OCI-LY1 (cell line): ENCODE measurements at regions not wholly inside any gene's neighbourhood (a gene's known extent, or its start where the extent isn't known, plus 50 kb on each side); places are given as distances from the start of the nearest gene placed in this dataset.

Experiments
- H2AFZ ChIP-seq: fragments of 200-600 bp; sonication (generic), shearing (Covaris generic); 2 replicates; pipeline ENCODE4 v1.6.0; 2014; ENCODE audit warnings: antibody characterized with exemption, mild to moderate bottlenecking, low read length
- H3F3A ChIP-seq: fragments of 200-600 bp; sonication (generic), shearing (Covaris generic); 2 replicates; pipeline ENCODE4 v1.6.0; 2014; ENCODE audit warnings: mild to moderate bottlenecking, antibody characterized with exemption, low read length, moderate library complexity; ENCODE audit not compliant: insufficient read depth
- H3K27ac ChIP-seq: fragments of 200-600 bp; sonication (generic); 2 replicates; pipeline ENCODE4 v1.5.1; 2014; ENCODE audit warnings: low read length, mixed run types, mild to moderate bottlenecking, low read depth; ENCODE audit not compliant: poor library complexity, severe bottlenecking
- H3K27me3 ChIP-seq: fragments of 200-600 bp; sonication (generic); 2 replicates; pipeline ENCODE4 v1.6.0; 2014; ENCODE audit warnings: antibody characterized with exemption, mild to moderate bottlenecking, low read length, moderate library complexity; ENCODE audit not compliant: insufficient read depth
- H3K36me3 ChIP-seq: fragments of 200-600 bp; sonication (generic); 2 replicates; pipeline ENCODE4 v1.6.1; 2014; ENCODE audit warnings: mild to moderate bottlenecking, antibody characterized with exemption, low read length, moderate library complexity, mixed read lengths; ENCODE audit not compliant: insufficient read depth
- H3K4me1 ChIP-seq: fragments of 200-600 bp; sonication (generic); 2 replicates; pipeline ENCODE4 v1.5.1; 2014; ENCODE audit warnings: mild to moderate bottlenecking, low read length, moderate library complexity; ENCODE audit not compliant: insufficient read depth, severe bottlenecking
- H3K4me2 ChIP-seq: fragments of 200-600 bp; sonication (generic), shearing (Covaris generic); 2 replicates; pipeline ENCODE4 v1.6.1; 2014; ENCODE audit warnings: low read length
- H3K4me3 ChIP-seq: fragments of 200-600 bp; sonication (generic); 2 replicates; pipeline ENCODE4 v1.5.1; 2014; ENCODE audit warnings: low read length, low read depth, mild to moderate bottlenecking, mixed read lengths; ENCODE audit not compliant: poor library complexity, severe bottlenecking
- H3K79me2 ChIP-seq: fragments of 200-600 bp; shearing (Covaris generic); 2 replicates; pipeline ENCODE4 v1.6.1; 2016; ENCODE audit warnings: mixed run types, low read length, mixed read lengths; ENCODE audit not compliant: insufficient read depth
- H3K9ac ChIP-seq: fragments of 200-600 bp; sonication (generic), shearing (Covaris generic); 2 replicates; pipeline ENCODE4 v1.6.1; 2014; ENCODE audit warnings: mild to moderate bottlenecking, low read length, mixed read lengths
- H3K9me2 ChIP-seq: fragments of 200-600 bp; sonication (generic), shearing (Covaris generic); 2 replicates; pipeline ENCODE4 v1.6.1; 2014; ENCODE audit warnings: low read depth, mild to moderate bottlenecking, low read length, mixed read lengths
- H3K9me3 ChIP-seq: fragments of 200-600 bp; shearing (Covaris generic); 2 replicates; pipeline ENCODE4 v1.6.1; 2014; ENCODE audit warnings: low read length, mixed read lengths
- H4K20me1 ChIP-seq: fragments of 200-600 bp; sonication (generic), shearing (Covaris generic); 2 replicates; pipeline ENCODE4 v1.6.0; 2016; ENCODE audit warnings: mild to moderate bottlenecking, low read length; ENCODE audit not compliant: insufficient read depth
- CTCF ChIP-seq: fragments of 200-600 bp; sonication (generic), shearing (Covaris generic); IDR thresholded peaks from 2 replicates; pipeline ENCODE4 v1.5.1; 2017; ENCODE audit warnings: mild to moderate bottlenecking, antibody characterized with exemption, low read length, moderate library complexity, mixed read lengths
- EZH2 ChIP-seq: fragments of 200-600 bp; sonication (generic), shearing (Covaris generic); IDR thresholded peaks from 2 replicates; pipeline ENCODE4 v1.8.0; 2017; ENCODE audit warnings: borderline replicate concordance, mixed run types, mild to moderate bottlenecking, antibody characterized with exemption, low read length, moderate library complexity, mixed read lengths

GRCh38 chr11:122187373-122188165 lies 71.6 kb upstream of the BLID start:
- H3K27ac ChIP-seq: no peak overlapping the region
- H3K4me3 ChIP-seq: no peak overlapping the region
- H3K9me2 ChIP-seq: no peaks in the 10 kb centered on the region
- no peaks in the 10 kb centered on the region for H3K9me3 ChIP-seq
- no peaks in the 10 kb centered on the region for H3K27me3 ChIP-seq
- no peaks in the 10 kb centered on the region for H3K79me2 ChIP-seq
- no peaks in the 10 kb centered on the region for H4K20me1 ChIP-seq
- no peak overlapping the region for H3K9ac ChIP-seq
- H2AFZ ChIP-seq: no peak overlapping the region
- no peaks in the 10 kb centered on the region for H3K36me3 ChIP-seq
- H3K4me1 ChIP-seq: no peaks in the 10 kb centered on the region
- TF ChIP-seq EZH2 (no peak), CTCF (no peak)
- H3F3A ChIP-seq: no peaks in the 10 kb centered on the region
- no peak overlapping the region for H3K4me2 ChIP-seq

- H3K4me2 ChIP-seq: no peak overlapping the region
- H3F3A ChIP-seq: no peaks in the 10 kb centered on the region
- no peaks in the 10 kb centered on the region for H3K4me1 ChIP-seq
- H3K9ac ChIP-seq: no peak overlapping the region
- no peak overlapping the region for H2AFZ ChIP-seq
- H3K9me2 ChIP-seq: no peaks in the 10 kb centered on the region
- no peak overlapping the region for H3K4me3 ChIP-seq
- H3K36me3 ChIP-seq: no peaks in the 10 kb centered on the region
- no peak for TF ChIP-seq EZH2
- TF ChIP-seq CTCF: no peak
- H3K9me3 ChIP-seq: no peaks in the 10 kb centered on the region
- no peaks in the 10 kb centered on the region for H3K79me2 ChIP-seq
- no peak overlapping the region for H3K27ac ChIP-seq
- no peaks in the 10 kb centered on the region for H3K27me3 ChIP-seq
- no peaks in the 10 kb centered on the region for H4K20me1 ChIP-seq
Measured at GRCh38 chr11:122186439-122187080, 70.5 kb upstream of the BLID start.

GRCh38 chr11:122183933-122184332 lies 67.9 kb upstream of the BLID start:
- Histone ChIP-seq H3K79me2 (no peaks in the 10 kb centered on the region), H3K4me2 (no peak overlapping the region), H3K9me2 (no peaks in the 10 kb centered on the region), H3K27ac (no peak overlapping the region), H3F3A (no peaks in the 10 kb centered on the region), H2AFZ (no peak overlapping the region), H3K36me3 (no peaks in the 10 kb centered on the region), H3K4me3 (no peak overlapping the region), H3K27me3 (no peaks in the 10 kb centered on the region), H3K9ac (no peak overlapping the region), H3K4me1 (no peaks in the 10 kb centered on the region), H4K20me1 (no peaks in the 10 kb centered on the region), H3K9me3 (no peaks in the 10 kb centered on the region)
- TF ChIP-seq CTCF (no peak), EZH2 (no peak)
